Karpas-422 (cell line): ENCODE measurements at regions not wholly inside any gene's neighbourhood (a gene's known extent, or its start where the extent isn't known, plus 50 kb on each side); places are given as distances from the start of the nearest gene placed in this dataset.
"Not testable (repeated sequence)": the region's sequence is repeated elsewhere in the genome, so short reads cannot be mapped to it uniquely, and the experiment has no call there.

Source experiments
- DNase-seq: peaks from one replicate; pipeline ENCODE4 v3.0.0-alpha.2; 2015
- H2AFZ ChIP-seq: fragments of 200-600 bp; sonication (generic); 2 replicates; pipeline ENCODE4 v1.6.1; 2014; ENCODE audit warnings: antibody characterized with exemption, low read length, mixed read lengths
- H3K27ac ChIP-seq: fragments of 200-600 bp; sonication (generic); 2 replicates; pipeline ENCODE4 v1.5.1; 2014; ENCODE audit warnings: mild to moderate bottlenecking, low read length, moderate library complexity
- H3K27me3 ChIP-seq: fragments of 200-600 bp; sonication (generic); 2 replicates; pipeline ENCODE4 v1.6.1; 2014; ENCODE audit warnings: low read length, mixed read lengths
- H3K36me3 ChIP-seq: fragments of 200-600 bp; sonication (generic); 2 replicates; pipeline ENCODE4 v1.6.1; 2014; ENCODE audit warnings: low read length, mixed read lengths; ENCODE audit not compliant: insufficient read depth
- H3K4me1 ChIP-seq: fragments of 200-600 bp; sonication (generic); 2 replicates; pipeline ENCODE4 v1.6.1; 2014; ENCODE audit warnings: mild to moderate bottlenecking, low read length, mixed read lengths
- H3K4me2 ChIP-seq: fragments of 200-600 bp; sonication (generic); 2 replicates; pipeline ENCODE4 v1.6.1; 2014; ENCODE audit warnings: low read length, low read depth, mild to moderate bottlenecking; ENCODE audit not compliant: poor library complexity, severe bottlenecking
- H3K4me3 ChIP-seq: fragments of 200-600 bp; sonication (generic); 2 replicates; pipeline ENCODE4 v1.5.1; 2014; ENCODE audit warnings: mild to moderate bottlenecking, antibody characterized with exemption, low read length, mixed read lengths
- H3K79me2 ChIP-seq: fragments of 200-600 bp; sonication (generic); 2 replicates; pipeline ENCODE4 v1.6.1; 2014; ENCODE audit warnings: mild to moderate bottlenecking, low read length, mixed read lengths
- H3K9ac ChIP-seq: fragments of 200-600 bp; sonication (generic); 2 replicates; pipeline ENCODE4 v1.6.0; 2014; ENCODE audit warnings: low read length
- H3K9me2 ChIP-seq: fragments of 200-600 bp; sonication (generic), shearing (Covaris generic); replicated peaks from 2 replicates; pipeline ENCODE4 v1.6.0; 2014; ENCODE audit warnings: mild to moderate bottlenecking, low read length, moderate library complexity; ENCODE audit not compliant: insufficient read depth
- H3K9me3 ChIP-seq: fragments of 300-700, 200-600 bp; sonication (generic); 2 replicates; pipeline ENCODE4 v1.6.1; 2014; ENCODE audit warnings: low read length, mixed read lengths
- H4K20me1 ChIP-seq: fragments of 200-600 bp; sonication (generic); 2 replicates; pipeline ENCODE4 v1.6.1; 2014; ENCODE audit warnings: mild to moderate bottlenecking, antibody characterized with exemption, low read length, low read depth; ENCODE audit not compliant: insufficient read depth

DNA sequence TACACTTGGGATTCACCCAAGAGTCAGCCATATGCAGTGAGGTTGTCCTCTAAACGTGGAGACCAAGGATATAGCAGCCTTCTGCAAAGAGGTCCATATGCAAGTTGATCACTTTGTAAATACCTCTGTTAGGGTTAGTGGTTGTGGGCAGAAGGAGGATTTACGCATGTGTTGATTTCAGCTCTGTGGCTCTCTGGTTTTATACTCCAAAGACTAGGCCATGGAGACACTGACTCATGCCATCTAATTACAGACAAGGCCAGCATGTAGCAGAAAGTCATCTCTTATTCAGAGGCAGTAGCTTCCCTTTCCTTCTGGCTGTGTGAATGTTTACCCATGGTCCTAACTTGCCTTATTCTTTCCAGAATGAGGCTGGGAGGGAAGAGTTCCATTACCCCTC, 140.9 kb upstream of the GOLGA6L4 start:
- H4K20me1 ChIP-seq, H3K4me3 ChIP-seq, H3K4me2 ChIP-seq, H3K4me1 ChIP-seq, H2AFZ ChIP-seq, H3K9ac ChIP-seq, H3K27me3 ChIP-seq, H3K9me3 ChIP-seq, H3K79me2 ChIP-seq, H3K36me3 ChIP-seq, H3K9me2 ChIP-seq, H3K27ac ChIP-seq, DNase-seq: not testable (repeated sequence)

DNA sequence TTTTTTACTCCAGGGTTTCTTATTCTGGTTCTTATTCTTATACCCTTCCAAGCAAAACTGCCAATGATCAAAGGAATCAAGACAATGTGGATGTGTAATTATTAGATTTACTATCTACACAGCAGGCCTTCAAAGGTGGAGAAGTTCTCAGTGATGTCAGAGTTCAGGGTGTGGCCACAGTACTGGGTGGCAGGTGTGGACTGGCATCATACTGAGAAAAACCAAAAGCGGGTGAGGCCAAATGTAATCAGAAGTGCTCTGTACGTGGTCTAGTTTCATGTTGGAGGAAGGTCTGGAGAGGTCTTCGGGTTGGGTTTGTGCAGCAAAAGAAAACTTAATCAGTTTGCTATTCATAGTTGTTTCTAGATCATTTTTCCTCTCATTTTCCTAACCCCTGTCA, 138.5 kb upstream of the GOLGA6L4 start:
- not testable (repeated sequence) for H3K9me3 ChIP-seq, H3K36me3 ChIP-seq, H3K27me3 ChIP-seq, H2AFZ ChIP-seq, H3K9me2 ChIP-seq, H3K4me3 ChIP-seq, H3K9ac ChIP-seq, DNase-seq, H3K4me1 ChIP-seq, H4K20me1 ChIP-seq, H3K4me2 ChIP-seq, H3K79me2 ChIP-seq, H3K27ac ChIP-seq

DNA sequence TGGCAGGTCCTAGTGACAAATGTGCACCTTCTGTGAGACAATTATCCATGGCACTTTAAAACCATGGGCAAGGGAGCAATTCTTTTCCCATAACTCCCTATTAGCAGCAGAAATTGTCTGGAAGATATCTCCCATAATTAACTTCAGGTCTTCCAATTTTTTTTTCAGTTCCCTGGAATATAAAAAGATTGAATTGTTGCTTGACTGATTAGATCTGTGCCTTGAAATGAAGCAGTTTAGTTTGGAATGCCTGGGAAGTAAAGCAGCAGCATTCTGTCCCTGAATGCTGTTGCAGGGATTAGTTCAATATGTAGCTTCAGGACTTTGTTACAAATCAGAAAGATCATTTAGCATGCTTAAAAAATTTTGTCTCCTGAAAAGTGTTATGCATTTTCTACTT, 137.0 kb upstream of the GOLGA6L4 start:
- H3K4me1 ChIP-seq: peaks cover 5% of the 10 kb centered on the region
- no peak overlapping the region for H3K9ac ChIP-seq
- no peaks in the 10 kb centered on the region for H3K36me3 ChIP-seq
- no peaks in the 10 kb centered on the region for H3K9me3 ChIP-seq
- no peak overlapping the region for H3K27ac ChIP-seq
- H3K9me2 ChIP-seq: no peaks in the 10 kb centered on the region
- no peaks in the 10 kb centered on the region for H4K20me1 ChIP-seq
- H3K4me2 ChIP-seq: no peak overlapping the region
- H3K27me3 ChIP-seq: no peaks in the 10 kb centered on the region
- H3K4me3 ChIP-seq: no peak overlapping the region
- no peak for DNase-seq
- H2AFZ ChIP-seq: no peak overlapping the region
- no peaks in the 10 kb centered on the region for H3K79me2 ChIP-seq

DNA sequence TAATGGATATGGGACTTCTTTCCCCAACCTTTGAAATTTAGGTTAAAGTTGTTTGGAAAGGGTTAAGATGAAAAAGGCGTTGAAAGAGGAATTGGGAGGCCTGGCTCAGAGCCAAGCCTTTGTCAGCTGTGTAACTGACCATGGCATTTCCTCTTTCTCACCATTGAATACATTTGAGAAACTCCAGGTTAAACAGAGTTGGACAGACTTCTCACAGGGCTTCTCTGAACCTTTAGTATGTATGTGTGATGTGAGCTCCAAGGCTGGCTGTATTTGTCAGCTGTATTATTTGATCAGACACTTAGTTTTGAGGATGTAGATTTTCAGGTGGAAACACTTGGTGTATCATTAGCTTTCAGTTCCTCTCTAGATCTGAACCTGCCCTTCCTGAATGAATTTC, 136.4 kb upstream of the GOLGA6L4 start:
- Histone ChIP-seq H3K4me2 (no peak overlapping the region), H3K4me1 (peaks cover 5% of the 10 kb centered on the region), H3K27me3 (no peaks in the 10 kb centered on the region), H3K79me2 (no peaks in the 10 kb centered on the region), H4K20me1 (no peaks in the 10 kb centered on the region), H3K27ac (no peak overlapping the region), H3K9me3 (no peaks in the 10 kb centered on the region), H3K9ac (no peak overlapping the region), H2AFZ (no peak overlapping the region), H3K4me3 (no peak overlapping the region), H3K36me3 (no peaks in the 10 kb centered on the region), H3K9me2 (no peaks in the 10 kb centered on the region)
- DNase-seq: peak; percentile 56

DNA sequence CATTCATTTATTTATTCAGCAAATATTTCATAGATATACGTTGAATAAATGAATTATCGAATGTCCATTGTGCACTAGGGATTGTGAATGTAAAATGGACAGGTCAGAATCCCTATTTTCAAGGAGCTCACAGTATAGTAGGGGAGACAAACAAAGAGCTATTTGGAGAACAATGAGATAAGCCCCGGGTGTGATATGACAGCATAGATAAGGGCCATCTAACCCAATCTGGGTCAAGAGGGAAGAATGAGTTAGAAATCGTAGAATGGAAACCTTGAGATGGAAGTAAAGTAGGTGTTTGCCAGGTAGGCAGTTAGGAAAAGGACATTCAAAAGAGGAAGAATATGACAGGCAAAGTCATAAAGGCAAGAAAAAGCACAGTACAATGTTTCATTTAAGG, 132.2 kb upstream of the GOLGA6L4 start:
- H3K4me3 ChIP-seq: no peak overlapping the region
- no peaks in the 10 kb centered on the region for H3K9me2 ChIP-seq
- no peak for DNase-seq
- H3K79me2 ChIP-seq: no peaks in the 10 kb centered on the region
- H3K27me3 ChIP-seq: no peaks in the 10 kb centered on the region
- no peak overlapping the region for H3K9ac ChIP-seq
- H3K4me1 ChIP-seq: peaks cover 5% of the 10 kb centered on the region
- H4K20me1 ChIP-seq: no peaks in the 10 kb centered on the region
- no peaks in the 10 kb centered on the region for H3K36me3 ChIP-seq
- no peak overlapping the region for H2AFZ ChIP-seq
- H3K9me3 ChIP-seq: no peaks in the 10 kb centered on the region
- no peak overlapping the region for H3K27ac ChIP-seq
- no peak overlapping the region for H3K4me2 ChIP-seq

DNA sequence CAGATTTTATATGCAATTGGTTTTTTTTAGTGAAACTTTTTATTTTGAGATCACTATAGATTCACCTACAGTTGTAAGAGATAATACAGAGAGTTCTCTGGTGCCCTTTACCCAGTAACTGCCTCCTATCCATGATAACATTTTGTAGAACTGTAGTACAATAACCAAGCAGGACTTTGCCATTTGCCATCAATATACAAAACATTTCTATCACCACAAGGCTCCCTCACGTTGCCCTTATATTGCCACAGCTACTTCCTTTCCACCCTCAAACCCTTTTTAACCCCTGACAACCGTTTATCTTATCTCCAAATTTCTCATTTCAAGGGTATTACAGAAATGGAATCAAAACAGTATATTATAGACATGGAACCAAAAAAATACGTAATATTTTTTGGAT, 130.7 kb upstream of the GOLGA6L4 start:
- Histone ChIP-seq H2AFZ (no peak overlapping the region), H3K79me2 (no peaks in the 10 kb centered on the region), H3K9me3 (no peaks in the 10 kb centered on the region), H3K36me3 (no peaks in the 10 kb centered on the region), H3K9me2 (no peaks in the 10 kb centered on the region), H3K4me2 (no peak overlapping the region), H3K27me3 (no peaks in the 10 kb centered on the region), H3K9ac (no peak overlapping the region), H3K4me3 (no peak overlapping the region), H4K20me1 (no peaks in the 10 kb centered on the region), H3K4me1 (no peaks in the 10 kb centered on the region), H3K27ac (no peak overlapping the region)
- no peak for DNase-seq

DNA sequence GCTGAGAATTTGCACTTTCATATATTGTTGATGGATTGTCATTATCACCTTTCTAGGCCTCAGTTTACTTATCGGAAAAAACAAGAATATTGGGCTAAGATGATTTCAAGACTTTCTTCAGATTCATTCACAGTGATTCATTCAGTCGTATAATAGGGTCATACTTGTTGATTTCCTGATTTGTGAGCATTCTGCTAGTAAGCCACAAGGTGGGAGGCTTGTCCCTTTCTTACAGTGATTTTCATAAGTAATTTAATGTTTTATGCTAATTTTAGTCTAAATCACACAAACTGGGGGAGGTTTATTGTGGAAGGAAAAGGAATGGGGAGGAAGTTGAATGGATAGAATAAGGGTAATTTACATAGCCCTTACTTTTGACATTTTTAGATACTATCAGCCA, 126.8 kb upstream of the GOLGA6L4 start:
- H3K36me3 ChIP-seq: no peaks in the 10 kb centered on the region
- no peaks in the 10 kb centered on the region for H3K79me2 ChIP-seq
- H3K4me2 ChIP-seq: no peak overlapping the region
- H3K27me3 ChIP-seq: no peaks in the 10 kb centered on the region
- H4K20me1 ChIP-seq: no peaks in the 10 kb centered on the region
- H3K9me3 ChIP-seq: no peaks in the 10 kb centered on the region
- no peak overlapping the region for H2AFZ ChIP-seq
- H3K4me3 ChIP-seq: no peak overlapping the region
- no peak overlapping the region for H3K9ac ChIP-seq
- no peaks in the 10 kb centered on the region for H3K4me1 ChIP-seq
- no peak for DNase-seq
- no peak overlapping the region for H3K27ac ChIP-seq
- no peaks in the 10 kb centered on the region for H3K9me2 ChIP-seq

DNA sequence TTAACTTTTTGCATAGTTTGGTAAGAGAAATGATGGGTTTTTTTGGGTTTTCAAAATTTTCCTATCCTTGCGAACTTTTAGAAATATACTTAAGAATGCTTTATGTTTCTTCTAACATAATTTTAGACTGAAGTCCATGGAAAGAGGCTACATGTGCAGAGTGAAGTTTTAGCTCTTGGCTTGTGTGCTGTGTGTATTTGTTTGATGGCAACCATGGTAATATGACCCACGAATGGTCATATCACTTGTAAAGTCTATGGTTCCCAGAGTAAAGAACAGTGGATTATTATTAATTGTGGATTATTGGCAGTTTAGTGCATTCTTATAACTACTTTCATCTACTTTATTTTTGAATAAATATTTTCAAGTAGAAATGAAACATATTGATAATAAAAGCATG, 124.0 kb upstream of the GOLGA6L4 start:
- Histone ChIP-seq H3K4me1 (no peaks in the 10 kb centered on the region), H3K79me2 (no peaks in the 10 kb centered on the region), H3K4me3 (no peak overlapping the region), H3K9me3 (no peaks in the 10 kb centered on the region), H4K20me1 (no peaks in the 10 kb centered on the region), H2AFZ (no peak overlapping the region), H3K4me2 (no peak overlapping the region), H3K9ac (no peak overlapping the region), H3K9me2 (no peaks in the 10 kb centered on the region), H3K36me3 (no peaks in the 10 kb centered on the region), H3K27ac (no peak overlapping the region), H3K27me3 (no peaks in the 10 kb centered on the region)
- no peak for DNase-seq

DNA sequence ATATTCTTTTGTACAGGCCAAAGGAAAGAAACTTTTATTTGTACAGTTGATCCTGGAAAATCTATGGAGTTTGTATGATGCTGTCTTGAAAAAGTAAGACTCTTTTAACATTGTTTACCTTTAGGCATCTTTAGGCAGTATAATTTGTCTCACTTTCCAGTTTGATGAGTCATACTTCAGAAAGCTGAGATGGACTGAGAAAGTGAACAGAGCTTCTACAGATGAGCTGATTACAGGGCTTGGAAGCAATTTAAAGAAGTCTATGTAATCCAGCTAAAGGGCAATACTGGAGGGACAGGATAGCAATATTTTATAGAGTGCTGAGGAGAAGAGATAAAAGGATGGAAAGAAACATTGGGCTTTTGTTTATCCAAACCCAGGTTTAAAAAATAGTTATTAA, 123.5 kb upstream of the GOLGA6L4 start:
- no peaks in the 10 kb centered on the region for H3K4me1 ChIP-seq
- H3K36me3 ChIP-seq: no peaks in the 10 kb centered on the region
- no peak overlapping the region for H3K4me2 ChIP-seq
- H3K9ac ChIP-seq: no peak overlapping the region
- no peak overlapping the region for H2AFZ ChIP-seq
- no peak for DNase-seq
- H3K4me3 ChIP-seq: no peak overlapping the region
- no peaks in the 10 kb centered on the region for H3K27me3 ChIP-seq
- H3K79me2 ChIP-seq: no peaks in the 10 kb centered on the region
- H4K20me1 ChIP-seq: no peaks in the 10 kb centered on the region
- no peaks in the 10 kb centered on the region for H3K9me2 ChIP-seq
- H3K9me3 ChIP-seq: no peaks in the 10 kb centered on the region
- H3K27ac ChIP-seq: no peak overlapping the region
